GM12878 (cell line): ENCODE measurements at regions not wholly inside any gene's neighbourhood (a gene's known extent, or its start where the extent isn't known, plus 50 kb on each side); places are given as distances from the start of the nearest gene placed in this dataset.

ENCODE experiments used
- ATAC-seq: fragments of 200-7000 bp; cut with Tn5 transposase; 3 replicates; pipeline ENCODE4 v1.9.1; 2020; ENCODE audit warnings: mild to moderate bottlenecking, moderate library complexity
- BruUV-seq: library from RNA; stranded (reverse); fragments of 400-500 nt; replicated peaks from 2 replicates; lab custom pipeline; 2021; lab: Mats Ljungman, UMichigan
- CTCF ChIA-PET: fragments of 300-600 bp; sonication (Branson Sonifier 250); formaldehyde crosslinking; extraction: SDS; loops from one replicate; lab custom pipeline; 2021; ENCODE audit warnings: inconsistent platforms; lab: Yijun Ruan, JAX
- POLR2A ChIA-PET: fragments of 350-600 bp; formaldehyde crosslinking; extraction: SDS; loops from one replicate; lab custom pipeline; 2021; ENCODE audit warnings: inconsistent platforms; lab: Charles Lee
- RAD21 ChIA-PET: fragments of 300-600 bp; sonication (Branson Sonifier 250); formaldehyde crosslinking; loops from one replicate; lab custom pipeline; 2023; ENCODE audit warnings: antibody characterized with exemption; ENCODE audit not compliant: unreplicated experiment; lab: Charles Lee
- SMC1A ChIA-PET: fragments of 300-600 bp; sonication (Branson Sonifier 250); formaldehyde crosslinking; loops from one replicate; lab custom pipeline; 2023; ENCODE audit not compliant: unreplicated experiment, uncharacterized antibody; lab: Charles Lee
- DNase-seq: peaks from one replicate; pipeline ENCODE4 v3.0.0-alpha.2; 2011; ENCODE audit warnings: low read depth, low spot score
- FAIRE-seq: peaks from 3 replicates; lab custom pipeline; 2011; peaks lifted over from hg19 to GRCh38; lab: Jason Lieb, UNC
- H2AFZ ChIP-seq: 2 replicates; pipeline ENCODE4 v1.6.0; 2011; ENCODE audit warnings: low read depth, low read length, control low read depth; ENCODE audit not compliant: control insufficient read depth
- H3K27ac ChIP-seq: 2 replicates; pipeline ENCODE4 v1.5.1; 2011; ENCODE audit warnings: control low read depth; ENCODE audit not compliant: control insufficient read depth, insufficient read depth
- H3K27me3 ChIP-seq, 2 experiments: replicated peaks in 1 of 2; 2 replicates each; pipeline versions ENCODE4 v1.6.0 to v1.6.1; 2011; ENCODE audit warnings: low read length in 1 of 2; ENCODE audit not compliant: control insufficient read depth in 2 of 2, insufficient read depth in 2 of 2
- H3K36me3 ChIP-seq, 2 experiments: 2 replicates each; pipeline ENCODE4 v1.5.1; 2011; ENCODE audit warnings: low read length in 1 of 2; ENCODE audit not compliant: control insufficient read depth in 2 of 2, insufficient read depth in 2 of 2
- H3K4me1 ChIP-seq: 2 replicates; pipeline ENCODE4 v1.6.1; 2011; ENCODE audit warnings: mild to moderate bottlenecking, low read length, moderate library complexity, mixed read lengths; ENCODE audit not compliant: control insufficient read depth, insufficient read depth
- H3K4me2 ChIP-seq: 2 replicates; pipeline ENCODE4 v1.6.0; 2011; ENCODE audit warnings: control low read depth; ENCODE audit not compliant: control insufficient read depth, insufficient read depth
- H3K4me3 ChIP-seq: fragments of 200-600 bp; sonication (generic); 2 replicates; pipeline ENCODE4 v1.5.1; 2016
- H3K79me2 ChIP-seq: 2 replicates; pipeline ENCODE4 v1.6.0; 2011; ENCODE audit warnings: low read length; ENCODE audit not compliant: control insufficient read depth, insufficient read depth
- H3K9ac ChIP-seq: 2 replicates; pipeline ENCODE4 v1.8.0; 2011; ENCODE audit warnings: low read length, control low read depth, mixed read lengths; ENCODE audit not compliant: control insufficient read depth, insufficient read depth
- H3K9me3 ChIP-seq: replicated peaks from 3 replicates; pipeline ENCODE4 v1.5.1; 2011; ENCODE audit warnings: mild to moderate bottlenecking, low read length; ENCODE audit not compliant: control insufficient read depth, insufficient read depth
- H4K20me1 ChIP-seq: 2 replicates; pipeline ENCODE4 v1.6.0; 2011; ENCODE audit not compliant: control insufficient read depth, insufficient read depth
- HCFC1 ChIP-seq: fragments of 150-350 bp; IDR thresholded peaks from 2 replicates; pipeline ENCODE4 v1.6.1; 2014; ENCODE audit warnings: low read length
- MAX ChIP-seq: IDR thresholded peaks from 2 replicates; pipeline ENCODE4 v1.6.1; 2012; ENCODE audit warnings: low read depth, low read length, improper control_type of control experiment
- RAD21 ChIP-seq: IDR thresholded peaks from 2 replicates; pipeline ENCODE4 v1.6.1; 2011; ENCODE audit warnings: mild to moderate bottlenecking, low read depth, low read length, moderate library complexity; ENCODE audit not compliant: insufficient read depth
- ZNF24 ChIP-seq: fragments of 450-650 bp; IDR thresholded peaks from 2 replicates; pipeline ENCODE4 v1.6.1; 2017; ENCODE audit warnings: antibody characterized with exemption, mild to moderate bottlenecking
- WGBS: methylation state at CpG from one replicate; pipeline ENCODE4 v1.1.6; 2016; ENCODE audit warnings: low lambda C conversion rate; ENCODE audit not compliant: insufficient replicate concordance, insufficient coverage; ENCODE audit errors: missing lambda C conversion rate; 5-methylcytosine and 5-hydroxymethylcytosine counted together
- in situ Hi-C: fragments of 300-500 bp; cut with MboI; formaldehyde crosslinking; loops from 9 replicates; pipeline ENCODE4 v1.14.3; 2018; ENCODE audit warnings: mixed read lengths
- intact Hi-C: fragments of 100-400 bp; cut with micrococcal nuclease; formaldehyde crosslinking; loops from one replicate; pipeline ENCODE4 v1.14.2; 2022; ENCODE audit not compliant: unreplicated experiment
- TF ChIP-seq, protein P1 (sequence below), 3 experiments: IDR thresholded peaks in 2 of 3; conservative IDR thresholded peaks in 1 of 3; 2 replicates each; pipeline ENCODE4 v1.5.1; 2011; ENCODE audit warnings: low read depth in 3 of 3, low read length in 3 of 3, mild to moderate bottlenecking in 3 of 3, control low read depth in 2 of 3, moderate library complexity in 2 of 3, inconsistent platforms in 1 of 3, mixed read lengths in 1 of 3; ENCODE audit not compliant: control insufficient read depth in 2 of 3, insufficient read depth in 1 of 3; ENCODE audit errors: extremely low read depth in 1 of 3
- TF ChIP-seq, protein P2 (sequence below): IDR thresholded peaks from 2 replicates; pipeline ENCODE4 v1.6.1; 2012; ENCODE audit warnings: mild to moderate bottlenecking, low read depth, low read length

DNA sequence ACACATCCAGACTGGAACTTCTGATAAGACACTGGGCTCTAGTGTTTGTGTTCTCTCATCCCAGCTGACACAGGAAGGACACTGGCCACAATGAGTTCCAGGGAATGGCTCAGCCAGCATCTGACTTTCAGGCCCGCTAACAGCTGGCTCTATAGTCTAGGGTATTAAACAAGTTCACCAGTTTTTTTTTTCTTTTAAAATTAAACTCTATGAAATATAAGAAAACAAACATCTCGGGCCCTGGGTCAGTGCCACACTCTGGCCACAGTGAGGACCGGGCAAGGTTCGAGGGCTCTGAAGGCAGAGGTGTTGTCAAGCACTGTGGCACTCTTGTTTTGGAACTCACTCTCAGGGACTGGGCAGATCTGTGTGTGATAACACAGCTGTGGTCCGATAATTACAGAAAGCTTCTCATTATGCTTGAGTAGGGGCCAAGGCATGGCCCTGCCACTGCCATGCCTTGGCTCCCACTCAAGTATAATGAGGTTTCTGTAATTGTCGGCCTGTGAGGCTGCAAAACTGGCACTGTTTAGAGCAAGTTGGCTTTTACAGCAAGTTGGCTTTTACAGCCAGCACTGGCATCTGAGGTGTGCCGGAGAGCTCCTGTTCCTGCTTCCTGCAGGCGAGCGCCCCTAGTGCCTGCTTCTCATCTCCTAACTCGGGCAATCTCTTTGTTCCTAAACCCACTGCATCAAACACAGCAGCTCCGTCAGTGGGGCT is 62.8 kb downstream of the PPP1R2C start:
- RAD21 ChIA-PET: no interaction called here
- Histone ChIP-seq H3K9me3 (no peaks in the 10 kb centered on the region), H3K27me3 (no peaks in the 10 kb centered on the region), H3K4me1 (no peaks in the 10 kb centered on the region), H3K36me3 (no peaks in the 10 kb centered on the region), H3K27ac (no peak overlapping the region), H4K20me1 (no peaks in the 10 kb centered on the region), H3K4me2 (no peak overlapping the region), H2AFZ (no peak overlapping the region), H3K9ac (no peak overlapping the region), H3K79me2 (no peaks in the 10 kb centered on the region), H3K4me3 (no peak overlapping the region)
- ATAC-seq: peak; percentile 66
- FAIRE-seq: peak; percentile 27
- WGBS: 32% methylated on average over 11 of the region's 11 CpGs
- no TSS peak for BruUV-seq
- no peak for DNase-seq
- SMC1A ChIA-PET: interaction anchor here (0.7 kb wide), 1 partner anchor 269 kb away, joined by 3 read pairs; no protein-coding TSS in a partner anchor
- POLR2A ChIA-PET: no interaction called here
- TF ChIP-seq MAX: no peak
- TF ChIP-seq, protein P1, sequence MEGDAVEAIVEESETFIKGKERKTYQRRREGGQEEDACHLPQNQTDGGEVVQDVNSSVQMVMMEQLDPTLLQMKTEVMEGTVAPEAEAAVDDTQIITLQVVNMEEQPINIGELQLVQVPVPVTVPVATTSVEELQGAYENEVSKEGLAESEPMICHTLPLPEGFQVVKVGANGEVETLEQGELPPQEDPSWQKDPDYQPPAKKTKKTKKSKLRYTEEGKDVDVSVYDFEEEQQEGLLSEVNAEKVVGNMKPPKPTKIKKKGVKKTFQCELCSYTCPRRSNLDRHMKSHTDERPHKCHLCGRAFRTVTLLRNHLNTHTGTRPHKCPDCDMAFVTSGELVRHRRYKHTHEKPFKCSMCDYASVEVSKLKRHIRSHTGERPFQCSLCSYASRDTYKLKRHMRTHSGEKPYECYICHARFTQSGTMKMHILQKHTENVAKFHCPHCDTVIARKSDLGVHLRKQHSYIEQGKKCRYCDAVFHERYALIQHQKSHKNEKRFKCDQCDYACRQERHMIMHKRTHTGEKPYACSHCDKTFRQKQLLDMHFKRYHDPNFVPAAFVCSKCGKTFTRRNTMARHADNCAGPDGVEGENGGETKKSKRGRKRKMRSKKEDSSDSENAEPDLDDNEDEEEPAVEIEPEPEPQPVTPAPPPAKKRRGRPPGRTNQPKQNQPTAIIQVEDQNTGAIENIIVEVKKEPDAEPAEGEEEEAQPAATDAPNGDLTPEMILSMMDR (IDR thresholded peaks at IDR 0.05 in 2 of 3, conservative IDR thresholded peaks at IDR 0.05 in 1 of 3; ENCODE audit: control insufficient read depth in 2 of 3, extremely low read depth in 1 of 3, insufficient read depth in 1 of 3, low read depth in 3 of 3, low read length in 3 of 3): peak; percentile 18 to 58 (median 31)
- peak; percentile 48 for TF ChIP-seq RAD21
- TF ChIP-seq, protein P2, sequence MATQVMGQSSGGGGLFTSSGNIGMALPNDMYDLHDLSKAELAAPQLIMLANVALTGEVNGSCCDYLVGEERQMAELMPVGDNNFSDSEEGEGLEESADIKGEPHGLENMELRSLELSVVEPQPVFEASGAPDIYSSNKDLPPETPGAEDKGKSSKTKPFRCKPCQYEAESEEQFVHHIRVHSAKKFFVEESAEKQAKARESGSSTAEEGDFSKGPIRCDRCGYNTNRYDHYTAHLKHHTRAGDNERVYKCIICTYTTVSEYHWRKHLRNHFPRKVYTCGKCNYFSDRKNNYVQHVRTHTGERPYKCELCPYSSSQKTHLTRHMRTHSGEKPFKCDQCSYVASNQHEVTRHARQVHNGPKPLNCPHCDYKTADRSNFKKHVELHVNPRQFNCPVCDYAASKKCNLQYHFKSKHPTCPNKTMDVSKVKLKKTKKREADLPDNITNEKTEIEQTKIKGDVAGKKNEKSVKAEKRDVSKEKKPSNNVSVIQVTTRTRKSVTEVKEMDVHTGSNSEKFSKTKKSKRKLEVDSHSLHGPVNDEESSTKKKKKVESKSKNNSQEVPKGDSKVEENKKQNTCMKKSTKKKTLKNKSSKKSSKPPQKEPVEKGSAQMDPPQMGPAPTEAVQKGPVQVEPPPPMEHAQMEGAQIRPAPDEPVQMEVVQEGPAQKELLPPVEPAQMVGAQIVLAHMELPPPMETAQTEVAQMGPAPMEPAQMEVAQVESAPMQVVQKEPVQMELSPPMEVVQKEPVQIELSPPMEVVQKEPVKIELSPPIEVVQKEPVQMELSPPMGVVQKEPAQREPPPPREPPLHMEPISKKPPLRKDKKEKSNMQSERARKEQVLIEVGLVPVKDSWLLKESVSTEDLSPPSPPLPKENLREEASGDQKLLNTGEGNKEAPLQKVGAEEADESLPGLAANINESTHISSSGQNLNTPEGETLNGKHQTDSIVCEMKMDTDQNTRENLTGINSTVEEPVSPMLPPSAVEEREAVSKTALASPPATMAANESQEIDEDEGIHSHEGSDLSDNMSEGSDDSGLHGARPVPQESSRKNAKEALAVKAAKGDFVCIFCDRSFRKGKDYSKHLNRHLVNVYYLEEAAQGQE: no peak
- TF ChIP-seq ZNF24: no peak
- TF ChIP-seq HCFC1: no peak
- in situ Hi-C loops (no loop called here), intact Hi-C loops (no loop called here)
- CTCF ChIA-PET: interaction anchor here (0.6 to 1.1 kb wide), 2 partner anchors 406 to 618 kb away, joined by 3 to 4 read pairs; no protein-coding TSS in a partner anchor
